Lower lobe of right lung (tissue), 2 donors: ENCODE measurements at regions not wholly inside any gene's neighbourhood (a gene's known extent, or its start where the extent isn't known, plus 50 kb on each side); places are given as distances from the start of the nearest gene placed in this dataset.

Experiments used
- ATAC-seq, 2 donors: fragments of 200-7000 bp; cut with Tn5 transposase; one replicate each; pipeline ENCODE4 v1.9.1; 2020 to 2022; ENCODE audit warnings: mild to moderate bottlenecking in 2 of 2, moderate library complexity in 2 of 2
- DNase-seq: peaks from one replicate; pipeline ENCODE4 v3.0.0-alpha.2; 2020
- H3K27ac ChIP-seq: fragments of 200-600 bp; one replicate; pipeline ENCODE4 v1.8.0; 2022
- H3K27me3 ChIP-seq: fragments of 200-600 bp; one replicate; pipeline ENCODE4 v1.8.0; 2022; ENCODE audit warnings: low read depth
- H3K36me3 ChIP-seq: fragments of 200-600 bp; one replicate; pipeline ENCODE4 v1.8.0; 2022; ENCODE audit warnings: mild to moderate bottlenecking
- H3K4me1 ChIP-seq: fragments of 200-600 bp; one replicate; pipeline ENCODE4 v1.8.0; 2022
- H3K4me3 ChIP-seq: fragments of 200-600 bp; one replicate; pipeline ENCODE4 v1.8.0; 2022; ENCODE audit warnings: mild to moderate bottlenecking
- H3K9me3 ChIP-seq: fragments of 200-600 bp; one replicate; pipeline ENCODE4 v1.8.0; 2022
- intact Hi-C: fragments of 100-400 bp; cut with DNase I; formaldehyde crosslinking; loops from one replicate; pipeline ENCODE4 v1.11.0; 2022
- TF ChIP-seq, protein P1 (sequence below): fragments of 200-600 bp; IDR thresholded peaks from one replicate; pipeline ENCODE4 v1.8.0; 2022; ENCODE audit warnings: antibody characterized with exemption, mild to moderate bottlenecking
- donor health status: DM: no; HTN: yes; CAD: no; lungs with severe emphysema.

DNA sequence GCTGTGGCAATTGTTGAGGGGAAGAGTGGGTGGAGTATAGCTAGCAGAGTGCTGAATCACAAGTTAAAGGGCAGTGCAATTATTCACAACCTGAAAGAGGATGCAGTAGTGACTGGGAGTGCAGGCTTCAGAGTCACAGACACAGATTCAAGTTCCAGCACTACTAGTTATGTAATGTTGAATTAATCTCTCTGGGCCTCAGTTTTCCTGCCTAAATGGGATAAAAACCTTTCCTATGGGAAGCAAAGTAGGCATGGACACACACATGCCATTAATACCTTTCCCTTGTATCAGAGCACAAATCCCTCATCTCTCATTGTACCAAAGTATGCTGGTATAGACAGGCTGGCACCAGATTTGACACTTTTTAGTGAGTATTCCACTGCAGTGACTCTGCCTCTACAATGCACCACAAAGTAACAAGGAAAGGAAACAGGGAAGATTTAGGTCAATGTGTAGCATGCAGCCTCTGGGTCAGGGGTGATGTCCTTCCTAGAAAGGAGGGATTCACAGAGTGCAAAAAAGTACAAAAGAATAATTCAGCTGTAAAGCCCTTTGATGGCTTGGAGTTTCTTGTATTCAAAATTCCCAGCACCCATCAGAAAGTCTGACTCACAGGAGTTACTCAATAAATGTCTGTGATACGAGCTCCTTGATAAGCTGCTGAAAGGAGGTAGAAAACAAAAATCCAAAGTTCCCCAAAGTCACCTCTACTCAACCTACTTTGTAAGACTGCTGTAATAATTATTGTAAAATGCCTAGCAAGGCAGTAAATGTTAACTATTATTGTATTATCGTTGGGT, 507.5 kb upstream of the TGFBR2 start:
- no peak overlapping the region for H3K27ac ChIP-seq
- no peaks in the 10 kb centered on the region for H3K27me3 ChIP-seq
- no peaks in the 10 kb centered on the region for H3K4me1 ChIP-seq
- ATAC-seq, result no peak
- H3K9me3 ChIP-seq, result no peaks in the 10 kb centered on the region
- no peak overlapping the region for H3K4me3 ChIP-seq
- no peak for DNase-seq
- TF ChIP-seq, protein P1, sequence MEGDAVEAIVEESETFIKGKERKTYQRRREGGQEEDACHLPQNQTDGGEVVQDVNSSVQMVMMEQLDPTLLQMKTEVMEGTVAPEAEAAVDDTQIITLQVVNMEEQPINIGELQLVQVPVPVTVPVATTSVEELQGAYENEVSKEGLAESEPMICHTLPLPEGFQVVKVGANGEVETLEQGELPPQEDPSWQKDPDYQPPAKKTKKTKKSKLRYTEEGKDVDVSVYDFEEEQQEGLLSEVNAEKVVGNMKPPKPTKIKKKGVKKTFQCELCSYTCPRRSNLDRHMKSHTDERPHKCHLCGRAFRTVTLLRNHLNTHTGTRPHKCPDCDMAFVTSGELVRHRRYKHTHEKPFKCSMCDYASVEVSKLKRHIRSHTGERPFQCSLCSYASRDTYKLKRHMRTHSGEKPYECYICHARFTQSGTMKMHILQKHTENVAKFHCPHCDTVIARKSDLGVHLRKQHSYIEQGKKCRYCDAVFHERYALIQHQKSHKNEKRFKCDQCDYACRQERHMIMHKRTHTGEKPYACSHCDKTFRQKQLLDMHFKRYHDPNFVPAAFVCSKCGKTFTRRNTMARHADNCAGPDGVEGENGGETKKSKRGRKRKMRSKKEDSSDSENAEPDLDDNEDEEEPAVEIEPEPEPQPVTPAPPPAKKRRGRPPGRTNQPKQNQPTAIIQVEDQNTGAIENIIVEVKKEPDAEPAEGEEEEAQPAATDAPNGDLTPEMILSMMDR, result no peak
- intact Hi-C loops, result no loop called here
- H3K36me3 ChIP-seq, result no peaks in the 10 kb centered on the region

DNA sequence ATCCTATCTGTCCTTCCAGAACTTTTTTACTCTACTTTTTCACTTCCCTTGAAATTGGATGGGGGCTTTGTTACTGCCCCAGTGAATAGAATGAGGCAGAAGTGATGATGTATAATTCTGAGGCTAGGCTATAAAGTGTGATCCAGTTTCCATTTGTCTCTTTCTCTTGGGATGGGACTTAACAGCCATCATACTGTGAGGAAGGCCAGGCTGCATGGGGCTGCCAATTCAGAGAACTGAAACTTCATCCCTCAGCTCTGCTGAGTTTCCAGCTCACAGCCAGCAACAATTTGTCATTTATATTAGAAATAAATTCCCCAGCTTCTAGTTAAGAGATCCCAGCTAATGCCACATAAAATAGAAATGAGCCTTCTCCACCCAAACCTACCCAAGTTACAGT, 504.0 kb upstream of the TGFBR2 start:
- intact Hi-C loops, result no loop called here
- ATAC-seq (no peak), DNase-seq (no peak)
- no peaks in the 10 kb centered on the region for H3K36me3 ChIP-seq
- H3K9me3 ChIP-seq, result no peaks in the 10 kb centered on the region
- H3K4me3 ChIP-seq, result no peak overlapping the region
- H3K27me3 ChIP-seq, result no peaks in the 10 kb centered on the region
- H3K4me1 ChIP-seq, result no peaks in the 10 kb centered on the region
- TF ChIP-seq, protein P1, result no peak
- no peak overlapping the region for H3K27ac ChIP-seq

DNA sequence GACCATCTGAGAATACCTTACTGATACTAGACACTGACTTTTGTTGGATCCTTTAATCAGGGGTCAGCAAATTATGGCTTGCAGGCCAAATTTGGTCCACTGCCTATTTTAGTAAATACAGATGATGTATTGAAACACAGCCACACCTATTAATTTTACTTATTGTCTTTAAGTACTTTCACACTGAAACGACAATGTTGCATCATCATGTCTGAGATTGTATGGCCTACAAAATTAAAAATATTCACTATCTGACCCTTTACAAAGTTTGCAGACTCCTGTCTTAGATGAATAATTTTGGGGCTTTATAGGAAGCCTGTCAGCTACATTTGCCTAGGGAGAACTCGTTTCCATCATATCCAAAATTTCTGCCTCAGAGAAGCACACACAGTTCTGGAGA, 503.2 kb upstream of the TGFBR2 start:
- Histone ChIP-seq H3K27me3 (no peaks in the 10 kb centered on the region), H3K27ac (no peak overlapping the region), H3K4me3 (no peak overlapping the region), H3K9me3 (no peaks in the 10 kb centered on the region), H3K4me1 (no peaks in the 10 kb centered on the region), H3K36me3 (no peaks in the 10 kb centered on the region)
- intact Hi-C loops, result no loop called here
- no peak for DNase-seq
- TF ChIP-seq, protein P1, result no peak
- ATAC-seq, result no peak

DNA sequence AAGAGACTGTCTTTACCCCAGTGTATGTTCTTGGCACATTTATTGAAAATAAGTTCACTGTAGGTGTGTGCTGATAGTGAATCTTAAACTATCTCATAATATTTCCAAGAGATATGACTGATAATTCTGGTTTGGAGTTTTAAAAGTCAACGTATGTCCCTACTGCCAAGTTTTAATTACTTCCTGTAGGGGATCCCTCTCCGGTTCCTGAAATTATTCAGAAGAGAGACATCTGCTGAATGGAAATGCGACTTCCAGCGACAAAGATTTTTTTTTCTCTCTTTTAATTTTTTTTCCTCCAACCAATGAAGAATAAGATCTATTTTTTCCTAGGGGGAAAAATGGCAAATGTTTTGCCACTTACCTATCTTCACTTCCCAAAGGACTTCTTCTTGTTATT, 498.9 kb upstream of the TGFBR2 start:
- no peak for ATAC-seq
- Histone ChIP-seq H3K27me3 (no peaks in the 10 kb centered on the region), H3K27ac (no peak overlapping the region), H3K4me3 (no peak overlapping the region), H3K9me3 (no peaks in the 10 kb centered on the region), H3K36me3 (no peaks in the 10 kb centered on the region), H3K4me1 (no peaks in the 10 kb centered on the region)
- intact Hi-C loops, result no loop called here
- TF ChIP-seq, protein P1, result no peak
- no peak for DNase-seq

DNA sequence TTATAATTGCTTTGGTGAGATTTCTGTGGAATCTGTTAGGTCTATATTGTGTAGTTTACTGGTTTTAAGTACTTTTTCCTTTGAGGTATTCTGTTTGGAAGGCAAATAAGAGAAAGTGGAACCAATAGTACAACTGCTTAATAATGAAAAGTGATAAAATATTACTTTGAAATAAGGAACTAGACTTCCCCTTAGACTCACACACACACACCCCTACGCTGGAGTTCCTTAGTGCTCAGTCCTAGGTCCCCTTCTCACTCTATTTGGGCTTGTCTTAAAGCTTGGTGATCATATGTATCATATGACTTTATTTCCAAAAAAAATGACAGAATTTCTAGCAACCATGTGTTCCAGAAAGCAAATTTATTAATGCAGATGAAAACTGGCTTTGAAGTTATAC, 494.0 kb upstream of the TGFBR2 start:
- Histone ChIP-seq H3K27ac (no peak overlapping the region), H3K36me3 (no peaks in the 10 kb centered on the region), H3K4me1 (no peaks in the 10 kb centered on the region), H3K4me3 (no peak overlapping the region), H3K27me3 (no peaks in the 10 kb centered on the region), H3K9me3 (no peaks in the 10 kb centered on the region)
- DNase-seq (no peak), ATAC-seq (no peak)
- intact Hi-C loops, result no loop called here
- TF ChIP-seq, protein P1, result no peak
